ENCODE measurements at regions not wholly inside any gene's neighbourhood (a gene's known extent, or its start where the extent isn't known, plus 50 kb on each side); places are given as distances from the start of the nearest gene placed in this dataset.

DNA sequence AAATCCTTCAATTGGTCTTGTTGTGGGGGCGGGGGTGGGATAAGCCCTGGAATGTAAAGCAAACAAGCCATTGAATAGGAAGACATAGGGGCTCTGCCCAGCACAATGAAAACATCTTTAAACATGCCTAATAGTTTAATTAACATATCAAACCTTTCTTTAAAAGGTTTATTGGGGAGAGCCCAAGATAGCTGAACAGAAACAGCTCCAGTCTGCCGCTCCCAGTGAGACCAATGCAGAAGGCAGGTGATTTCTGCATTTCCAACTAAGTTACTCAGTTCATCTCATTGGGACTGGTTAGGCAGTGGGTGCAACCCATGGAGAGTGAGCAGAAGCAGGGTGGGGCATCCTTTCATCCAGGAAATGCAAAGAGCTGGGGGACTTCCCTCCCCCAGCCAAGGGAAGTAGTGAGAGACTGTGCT is 327.2 kb upstream of the CNKSR2 start:
- TF ChIP-seq POLR2AphosphoS5 (IDR thresholded peaks at IDR 0.05; ENCODE audit: low read depth, low read length) (no peak), CTCF (IDR thresholded peaks at IDR 0.05) (no peak), NFIC (IDR thresholded peaks at IDR 0.05; ENCODE audit: borderline replicate concordance) (no peak), EZH2phosphoT487 (IDR thresholded peaks at IDR 0.05; ENCODE audit: borderline replicate concordance, low read depth) (no peak), MXI1 (IDR thresholded peaks at IDR 0.05; ENCODE audit: low read depth, low read length) (no peak), USF2 (IDR thresholded peaks at IDR 0.05; ENCODE audit: borderline replicate concordance, low read depth, low read length) (no peak), REST (IDR thresholded peaks at IDR 0.05; ENCODE audit: low read depth, low read length) (no peak), TAF1 (IDR thresholded peaks at IDR 0.05; ENCODE audit: borderline replicate concordance, low read depth, low read length) (no peak)
